MM.1S (cell line): ENCODE measurements at regions not wholly inside any gene's neighbourhood (a gene's known extent, or its start where the extent isn't known, plus 50 kb on each side); places are given as distances from the start of the nearest gene placed in this dataset.

Experiments used
- EZH2 ChIP-seq: fragments of 300-600 bp; sonication (generic); optimal IDR thresholded peaks from 2 replicates; pipeline ENCODE3; 2017; ENCODE audit warnings: low read depth, mild to moderate bottlenecking, antibody characterized with exemption, low read length, mixed read lengths
- EZH2phosphoT487 ChIP-seq: fragments of 300-600 bp; sonication (generic); IDR thresholded peaks from 2 replicates; pipeline ENCODE4 v1.6.1; 2018; ENCODE audit warnings: antibody characterized with exemption, low read length
- TF ChIP-seq, protein P1 (sequence below): fragments of 300-600 bp; sonication (generic); IDR thresholded peaks from 2 replicates; pipeline ENCODE4 v1.5.1; 2016; ENCODE audit warnings: antibody characterized with exemption, low read length, mixed read lengths

DNA sequence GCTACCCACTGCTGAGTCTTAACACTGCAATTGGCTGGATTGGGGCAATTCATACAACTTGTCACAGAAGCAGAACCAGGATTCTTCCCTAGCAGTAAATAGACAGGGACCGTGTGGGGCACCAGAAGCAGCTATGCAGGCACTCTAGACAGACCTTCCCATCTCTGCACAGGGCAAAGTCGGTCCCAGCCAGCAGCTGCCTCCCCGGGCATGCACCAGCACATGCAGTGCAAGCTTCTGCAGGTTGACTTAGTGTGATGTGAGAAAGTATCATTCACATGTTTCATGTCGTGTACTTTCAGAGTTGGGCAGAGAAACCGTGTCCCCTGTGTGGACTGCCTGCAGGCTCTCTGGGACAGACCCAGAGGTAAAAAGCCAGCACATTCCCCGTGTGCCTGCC is 98.0 kb upstream of the FOXA2 start:
- TF ChIP-seq EZH2 (no peak), EZH2phosphoT487 (no peak)
- TF ChIP-seq, protein P1, sequence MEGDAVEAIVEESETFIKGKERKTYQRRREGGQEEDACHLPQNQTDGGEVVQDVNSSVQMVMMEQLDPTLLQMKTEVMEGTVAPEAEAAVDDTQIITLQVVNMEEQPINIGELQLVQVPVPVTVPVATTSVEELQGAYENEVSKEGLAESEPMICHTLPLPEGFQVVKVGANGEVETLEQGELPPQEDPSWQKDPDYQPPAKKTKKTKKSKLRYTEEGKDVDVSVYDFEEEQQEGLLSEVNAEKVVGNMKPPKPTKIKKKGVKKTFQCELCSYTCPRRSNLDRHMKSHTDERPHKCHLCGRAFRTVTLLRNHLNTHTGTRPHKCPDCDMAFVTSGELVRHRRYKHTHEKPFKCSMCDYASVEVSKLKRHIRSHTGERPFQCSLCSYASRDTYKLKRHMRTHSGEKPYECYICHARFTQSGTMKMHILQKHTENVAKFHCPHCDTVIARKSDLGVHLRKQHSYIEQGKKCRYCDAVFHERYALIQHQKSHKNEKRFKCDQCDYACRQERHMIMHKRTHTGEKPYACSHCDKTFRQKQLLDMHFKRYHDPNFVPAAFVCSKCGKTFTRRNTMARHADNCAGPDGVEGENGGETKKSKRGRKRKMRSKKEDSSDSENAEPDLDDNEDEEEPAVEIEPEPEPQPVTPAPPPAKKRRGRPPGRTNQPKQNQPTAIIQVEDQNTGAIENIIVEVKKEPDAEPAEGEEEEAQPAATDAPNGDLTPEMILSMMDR, result no peak
